ENCODE measurements at regions not wholly inside any gene's neighbourhood (a gene's known extent, or its start where the extent isn't known, plus 50 kb on each side); places are given as distances from the start of the nearest gene placed in this dataset.

DNA sequence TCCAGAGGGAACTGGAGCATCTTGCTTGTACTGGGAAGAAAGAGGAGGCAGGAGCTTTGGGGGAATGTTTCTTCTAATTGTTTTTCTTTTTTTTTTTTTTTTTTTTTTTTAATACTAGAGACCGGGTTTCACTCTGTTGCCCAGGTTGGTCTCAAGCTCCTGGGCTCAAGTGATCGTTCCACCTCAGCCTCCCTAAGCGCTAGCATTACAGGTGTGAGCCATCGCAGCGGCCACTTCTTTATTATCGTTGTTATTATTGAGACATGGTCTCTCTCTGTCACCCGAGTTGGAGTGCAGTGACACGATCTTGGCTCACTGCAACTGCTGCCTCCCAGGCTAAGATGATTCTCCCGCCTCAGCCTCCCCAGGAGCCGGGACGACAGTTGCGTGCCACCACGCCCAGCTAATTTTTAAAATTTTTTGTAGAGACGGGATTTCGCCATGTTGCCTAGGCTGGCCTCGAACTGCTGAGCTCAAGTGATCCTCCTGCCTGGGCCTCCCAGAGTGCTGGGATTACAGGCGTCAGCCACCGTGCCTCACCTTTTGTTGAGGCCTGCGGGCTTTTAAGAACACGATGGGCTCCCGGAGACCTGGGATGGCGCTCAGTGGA lies 137.3 kb upstream of the GSE1 start:
- no peak overlapping the region for H3K9ac ChIP-seq (ENCODE audit: low read depth, low read length, poor library complexity, severe bottlenecking)
- H3K4me2 ChIP-seq (ENCODE audit: low read depth, low read length, poor library complexity, severe bottlenecking), result no peak overlapping the region

DNA sequence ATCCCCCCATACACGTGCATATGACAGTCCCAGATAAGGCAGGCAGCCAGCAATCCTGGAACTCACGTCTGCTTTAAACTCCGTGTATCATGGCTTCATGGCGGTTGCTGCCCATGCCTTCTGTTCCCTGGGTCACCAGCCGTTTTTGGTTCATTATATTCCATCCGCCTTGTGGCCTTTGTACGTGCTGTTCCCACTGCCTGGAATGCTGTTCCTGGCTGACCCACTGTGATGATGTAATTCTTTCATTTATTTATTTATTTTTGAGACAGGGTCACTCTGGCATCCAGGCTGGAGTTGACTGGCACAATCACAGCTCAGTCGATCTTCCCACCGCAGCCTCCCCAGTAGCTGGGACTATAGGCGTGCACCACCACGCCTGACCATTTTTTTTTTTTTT lies 136.7 kb upstream of the GSE1 start:
- no peaks in the 10 kb centered on the region for H3F3A ChIP-seq (ENCODE audit: low read depth)
- H3K27me3 ChIP-seq (ENCODE audit: insufficient read depth, low read length, poor library complexity, severe bottlenecking), result no peaks in the 10 kb centered on the region
- H3K4me3 ChIP-seq (ENCODE audit: low read length, poor library complexity, severe bottlenecking), result no peak overlapping the region
- peaks cover 14% of the 10 kb centered on the region; the same call in 1 of the 2 replicates for H3K79me2 ChIP-seq (ENCODE audit: insufficient read depth, low read length)
- H3K36me3 ChIP-seq (ENCODE audit: insufficient read depth, low read length), result no peaks in the 10 kb centered on the region; the same call in 1 of the 2 replicates
- H3K9me2 ChIP-seq (replicated peaks; ENCODE audit: low read depth, low read length), result no peaks in the 10 kb centered on the region
- no peak overlapping the region for H3K9ac ChIP-seq (ENCODE audit: low read depth, low read length, poor library complexity, severe bottlenecking)
- no peak overlapping the region for H3K4me2 ChIP-seq (ENCODE audit: low read depth, low read length, poor library complexity, severe bottlenecking)
- H2AFZ ChIP-seq (ENCODE audit: low read length), result no peak overlapping the region
- H4K20me1 ChIP-seq (ENCODE audit: insufficient read depth, low read length, poor library complexity, severe bottlenecking), result no peaks in the 10 kb centered on the region
- H3K4me1 ChIP-seq (ENCODE audit: insufficient read depth, low read length, poor library complexity, severe bottlenecking), result peaks cover 36% of the 10 kb centered on the region
- TF ChIP-seq EZH2phosphoT487 (IDR thresholded peaks at IDR 0.05; ENCODE audit: borderline replicate concordance), result no peak
- TF ChIP-seq, protein P1, sequence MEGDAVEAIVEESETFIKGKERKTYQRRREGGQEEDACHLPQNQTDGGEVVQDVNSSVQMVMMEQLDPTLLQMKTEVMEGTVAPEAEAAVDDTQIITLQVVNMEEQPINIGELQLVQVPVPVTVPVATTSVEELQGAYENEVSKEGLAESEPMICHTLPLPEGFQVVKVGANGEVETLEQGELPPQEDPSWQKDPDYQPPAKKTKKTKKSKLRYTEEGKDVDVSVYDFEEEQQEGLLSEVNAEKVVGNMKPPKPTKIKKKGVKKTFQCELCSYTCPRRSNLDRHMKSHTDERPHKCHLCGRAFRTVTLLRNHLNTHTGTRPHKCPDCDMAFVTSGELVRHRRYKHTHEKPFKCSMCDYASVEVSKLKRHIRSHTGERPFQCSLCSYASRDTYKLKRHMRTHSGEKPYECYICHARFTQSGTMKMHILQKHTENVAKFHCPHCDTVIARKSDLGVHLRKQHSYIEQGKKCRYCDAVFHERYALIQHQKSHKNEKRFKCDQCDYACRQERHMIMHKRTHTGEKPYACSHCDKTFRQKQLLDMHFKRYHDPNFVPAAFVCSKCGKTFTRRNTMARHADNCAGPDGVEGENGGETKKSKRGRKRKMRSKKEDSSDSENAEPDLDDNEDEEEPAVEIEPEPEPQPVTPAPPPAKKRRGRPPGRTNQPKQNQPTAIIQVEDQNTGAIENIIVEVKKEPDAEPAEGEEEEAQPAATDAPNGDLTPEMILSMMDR (conservative IDR thresholded peaks at IDR 0.05; ENCODE audit: low read length), result no peak
- no peaks in the 10 kb centered on the region for H3K9me3 ChIP-seq (ENCODE audit: insufficient read depth, low read depth, low read length)

More for the DNA sequence above, 137.3 kb upstream of the GSE1 start:
- Histone ChIP-seq H3K79me2 (ENCODE audit: insufficient read depth, low read length) (peaks cover 20% of the 10 kb centered on the region; the same call in 1 of the 2 replicates), H3F3A (ENCODE audit: low read depth) (no peaks in the 10 kb centered on the region), H3K36me3 (ENCODE audit: insufficient read depth, low read length) (no peaks in the 10 kb centered on the region; the same call in 1 of the 2 replicates), H3K4me1 (ENCODE audit: insufficient read depth, low read length, poor library complexity, severe bottlenecking) (peaks cover 42% of the 10 kb centered on the region), H3K4me3 (ENCODE audit: low read length, poor library complexity, severe bottlenecking) (no peak overlapping the region), H4K20me1 (ENCODE audit: insufficient read depth, low read length, poor library complexity, severe bottlenecking) (no peaks in the 10 kb centered on the region), H3K9me3 (ENCODE audit: insufficient read depth, low read depth, low read length) (no peaks in the 10 kb centered on the region), H2AFZ (ENCODE audit: low read length) (no peak overlapping the region), H3K27me3 (ENCODE audit: insufficient read depth, low read length, poor library complexity, severe bottlenecking) (no peaks in the 10 kb centered on the region), H3K9me2 (replicated peaks; ENCODE audit: low read depth, low read length) (no peaks in the 10 kb centered on the region)
- TF ChIP-seq, protein P1 (conservative IDR thresholded peaks at IDR 0.05; ENCODE audit: low read length), result no peak
- TF ChIP-seq EZH2phosphoT487 (IDR thresholded peaks at IDR 0.05; ENCODE audit: borderline replicate concordance), result no peak

DNA sequence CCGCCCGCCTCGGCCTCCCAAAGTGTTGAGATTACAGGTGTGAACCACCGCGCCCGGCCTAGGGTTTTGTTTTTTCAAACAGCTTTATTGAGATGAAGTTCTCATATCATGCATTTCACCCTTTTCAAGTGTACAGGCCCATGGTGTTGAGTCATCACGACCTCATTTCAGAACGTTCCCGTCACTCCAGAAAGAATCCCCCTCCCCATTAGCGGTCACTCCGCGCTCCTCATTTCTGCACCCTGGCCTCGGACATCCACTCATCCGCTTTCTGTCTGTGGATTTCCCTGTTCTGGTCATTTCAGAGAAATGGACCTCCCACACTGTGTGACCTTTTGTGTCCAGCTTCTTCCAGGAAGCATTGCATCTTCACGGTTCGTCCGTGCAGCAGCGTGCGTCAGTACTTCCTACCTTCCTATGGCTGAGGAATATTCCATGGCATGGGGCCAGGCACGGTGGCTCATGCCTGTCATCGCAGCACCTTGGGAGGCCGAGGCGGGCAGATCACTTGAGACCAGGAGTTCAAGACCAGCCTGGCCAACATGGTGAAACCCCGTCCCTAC lies 135.2 kb upstream of the GSE1 start:
- Histone ChIP-seq H4K20me1 (ENCODE audit: insufficient read depth, low read length, poor library complexity, severe bottlenecking) (no peaks in the 10 kb centered on the region), H3K36me3 (ENCODE audit: insufficient read depth, low read length) (no peaks in the 10 kb centered on the region; the same call in 1 of the 2 replicates), H3K27me3 (ENCODE audit: insufficient read depth, low read length, poor library complexity, severe bottlenecking) (no peaks in the 10 kb centered on the region), H3F3A (ENCODE audit: low read depth) (no peaks in the 10 kb centered on the region), H2AFZ (ENCODE audit: low read length) (no peak overlapping the region), H3K9me2 (replicated peaks; ENCODE audit: low read depth, low read length) (no peaks in the 10 kb centered on the region), H3K4me2 (ENCODE audit: low read depth, low read length, poor library complexity, severe bottlenecking) (no peak overlapping the region), H3K79me2 (ENCODE audit: insufficient read depth, low read length) (peaks cover 7% of the 10 kb centered on the region; the same call in 1 of the 2 replicates), H3K4me1 (ENCODE audit: insufficient read depth, low read length, poor library complexity, severe bottlenecking) (peaks cover 21% of the 10 kb centered on the region), H3K9me3 (ENCODE audit: insufficient read depth, low read depth, low read length) (no peaks in the 10 kb centered on the region), H3K9ac (ENCODE audit: low read depth, low read length, poor library complexity, severe bottlenecking) (no peak overlapping the region), H3K4me3 (ENCODE audit: low read length, poor library complexity, severe bottlenecking) (no peak overlapping the region)
- no peak for TF ChIP-seq EZH2phosphoT487 (IDR thresholded peaks at IDR 0.05; ENCODE audit: borderline replicate concordance)
- TF ChIP-seq, protein P1 (conservative IDR thresholded peaks at IDR 0.05; ENCODE audit: low read length), result no peak

Measured in Loucy (cell line).